SK-N-SH (cell line): ENCODE measurements at regions not wholly inside any gene's neighbourhood (a gene's known extent, or its start where the extent isn't known, plus 50 kb on each side); places are given as distances from the start of the nearest gene placed in this dataset.

Experiments used
- CTCF ChIA-PET: fragments of 300-600, 350-600 bp; formaldehyde crosslinking; extraction: SDS; loops from one replicate; lab custom pipeline; 2021; lab: Yijun Ruan, JAX
- POLR2A ChIA-PET: fragments of 350-600 bp; sonication (Branson Sonifier 250); formaldehyde crosslinking; extraction: SDS; loops from one replicate; lab custom pipeline; 2020; ENCODE audit warnings: antibody characterized with exemption, inconsistent platforms; lab: Yijun Ruan, JAX
- DNase-seq: peaks from one replicate; pipeline ENCODE4 v3.0.0; 2012
- H2AFZ ChIP-seq: fragments of 200-600 bp; sonication (generic); 2 replicates; pipeline ENCODE4 v1.8.1; 2016; ENCODE audit warnings: antibody characterized with exemption, mild to moderate bottlenecking, low read depth
- H3F3A ChIP-seq: fragments of 200-600 bp; sonication (generic); replicated peaks from 2 replicates; pipeline ENCODE3; 2016; ENCODE audit warnings: antibody characterized with exemption, mild to moderate bottlenecking; ENCODE audit not compliant: insufficient read depth
- H3K27ac ChIP-seq, 2 experiments: fragments of 200-500 bp in 1 of 2; fragments of 200-600 bp in 1 of 2; sonication (Bioruptor generic) in 1 of 2; sonication (generic), shearing (Covaris generic) in 1 of 2; 2 replicates each; pipeline versions ENCODE4 v1.5.1 to v1.6.1; 2014 to 2016; ENCODE audit warnings: low read depth in 2 of 2, inconsistent platforms in 1 of 2, low read length in 1 of 2, mild to moderate bottlenecking in 1 of 2, mixed read lengths in 1 of 2
- H3K27me3 ChIP-seq: fragments of 200-600 bp; sonication (generic), shearing (Covaris generic); 2 replicates; pipeline ENCODE4 v1.6.1; 2016; ENCODE audit warnings: mixed run types; ENCODE audit not compliant: insufficient read depth
- H3K36me3 ChIP-seq, 2 experiments: fragments of 200-500 bp in 1 of 2; fragments of 200-600 bp in 1 of 2; sonication (Bioruptor generic) in 1 of 2; sonication (generic) in 1 of 2; replicated peaks in 1 of 2; 2 replicates each; pipeline versions ENCODE3 to v1.5.1; 2014 to 2016; ENCODE audit warnings: low read length in 1 of 2, mild to moderate bottlenecking in 1 of 2; ENCODE audit not compliant: insufficient read depth in 2 of 2, control insufficient read depth in 1 of 2
- H3K4me1 ChIP-seq, 2 experiments: fragments of 200-500 bp in 1 of 2; fragments of 200-600 bp in 1 of 2; sonication (Bioruptor generic) in 1 of 2; sonication (generic), shearing (Covaris generic) in 1 of 2; 2 replicates each; pipeline versions ENCODE4 v1.5.1 to v1.6.1; 2014 to 2016; ENCODE audit warnings: low read depth in 1 of 2, low read length in 1 of 2, mixed run types in 1 of 2; ENCODE audit not compliant: insufficient read depth in 2 of 2, control insufficient read depth in 1 of 2
- H3K4me2 ChIP-seq: fragments of 200-600 bp; sonication (generic), shearing (Covaris generic); 2 replicates; pipeline ENCODE4 v1.6.1; 2017; ENCODE audit warnings: mixed run types
- H3K4me3 ChIP-seq, 2 experiments: fragments of 200-500 bp in 1 of 2; fragments of 200-600 bp in 1 of 2; sonication (Bioruptor generic) in 1 of 2; sonication (generic), shearing (Covaris generic) in 1 of 2; 2 replicates each; pipeline versions ENCODE4 v1.5.1 to v1.8.1; 2014 to 2016; ENCODE audit warnings: low read depth in 2 of 2, inconsistent platforms in 1 of 2, low read length in 1 of 2, mild to moderate bottlenecking in 1 of 2, mixed read lengths in 1 of 2, moderate library complexity in 1 of 2
- H3K79me2 ChIP-seq: fragments of 200-600 bp; sonication (generic); 2 replicates; pipeline ENCODE4 v1.8.1; 2017; ENCODE audit warnings: mild to moderate bottlenecking; ENCODE audit not compliant: insufficient read depth
- H3K9ac ChIP-seq: fragments of 200-600 bp; sonication (generic); 2 replicates; pipeline ENCODE4 v1.6.1; 2017; ENCODE audit warnings: mixed run types
- H3K9me2 ChIP-seq: fragments of 200-600 bp; sonication (generic); 2 replicates; pipeline ENCODE4 v1.6.1; 2017; ENCODE audit warnings: mixed run types
- H3K9me3 ChIP-seq: fragments of 200-600 bp; sonication (generic); 2 replicates; pipeline ENCODE4 v1.6.1; 2017; ENCODE audit warnings: mixed run types, mild to moderate bottlenecking, moderate library complexity
- H4K20me1 ChIP-seq: fragments of 200-600 bp; sonication (generic); 2 replicates; pipeline ENCODE4 v1.6.1; 2017; ENCODE audit warnings: mild to moderate bottlenecking, mixed run types; ENCODE audit not compliant: insufficient read depth
- CHD2 ChIP-seq: fragments of 150-350 bp; IDR thresholded peaks from 2 replicates; pipeline ENCODE4 v1.6.1; 2018; ENCODE audit warnings: low read length; ENCODE audit not compliant: partially characterized antibody
- EP300 ChIP-seq, 2 experiments: IDR thresholded peaks; 2 replicates each; pipeline versions ENCODE4 v1.4.0 to v1.6.1; 2012; ENCODE audit warnings: borderline replicate concordance in 1 of 2, low read depth in 1 of 2, low read length in 1 of 2
- EZH2phosphoT487 ChIP-seq: fragments of 200-600 bp; sonication (generic); IDR thresholded peaks from 2 replicates; pipeline ENCODE4 v1.6.1; 2017; ENCODE audit warnings: low read depth, mixed run types, mild to moderate bottlenecking, antibody characterized with exemption, moderate library complexity, borderline replicate concordance
- FOSL2 ChIP-seq: IDR thresholded peaks from 2 replicates; pipeline ENCODE4 v1.4.0; 2012; ENCODE audit warnings: low read depth, mild to moderate bottlenecking, moderate library complexity, borderline replicate concordance
- FOXJ3 ChIP-seq: sonication (generic); formaldehyde crosslinking; IDR thresholded peaks from 2 replicates; pipeline ENCODE4 v1.5.1; 2020; ENCODE audit warnings: mild to moderate bottlenecking, missing genetic modification reagents
- FOXM1 ChIP-seq: IDR thresholded peaks from 2 replicates; pipeline ENCODE4 v1.4.0; 2012; ENCODE audit warnings: low read depth, mild to moderate bottlenecking
- JUND ChIP-seq: IDR thresholded peaks from 2 replicates; pipeline ENCODE4 v1.4.0; 2012
- MXI1 ChIP-seq: IDR thresholded peaks from 2 replicates; pipeline ENCODE4 v1.6.1; 2012; ENCODE audit warnings: mild to moderate bottlenecking, low read depth, low read length, improper control_type of control experiment
- RXRA ChIP-seq: IDR thresholded peaks from 2 replicates; pipeline ENCODE4 v1.4.0; 2012; ENCODE audit warnings: low read depth, mild to moderate bottlenecking, borderline replicate concordance
- SIN3A ChIP-seq: IDR thresholded peaks from 2 replicates; pipeline ENCODE4 v1.6.1; 2012; ENCODE audit warnings: low read depth, mild to moderate bottlenecking, low read length, moderate library complexity, borderline replicate concordance
- SMC3 ChIP-seq: IDR thresholded peaks from 2 replicates; pipeline ENCODE4 v1.6.1; 2012; ENCODE audit warnings: low read depth, low read length, improper control_type of control experiment
- TAF1 ChIP-seq: IDR thresholded peaks from 2 replicates; pipeline ENCODE4 v1.6.1; 2012; ENCODE audit warnings: low read depth, mild to moderate bottlenecking, low read length, moderate library complexity, borderline replicate concordance
- TCF12 ChIP-seq: IDR thresholded peaks from 2 replicates; pipeline ENCODE4 v1.4.0; 2012
- TEAD4 ChIP-seq: IDR thresholded peaks from 2 replicates; pipeline ENCODE4 v1.4.0; 2012; ENCODE audit warnings: mild to moderate bottlenecking, borderline replicate concordance; ENCODE audit not compliant: insufficient read depth
- WGBS: methylation state at CpG from one replicate; pipeline ENCODE4 v1.1.6; 2017; ENCODE audit warnings: low lambda C conversion rate; 5-methylcytosine and 5-hydroxymethylcytosine counted together
- TF ChIP-seq, protein P1 (sequence below): fragments of 150-350 bp; IDR thresholded peaks from 2 replicates; pipeline ENCODE4 v1.6.1; 2017; ENCODE audit warnings: antibody characterized with exemption, low read length, low read depth, borderline replicate concordance
- TF ChIP-seq, protein P2 (sequence below): IDR thresholded peaks from 2 replicates; pipeline ENCODE4 v1.4.0; 2012; ENCODE audit warnings: low read depth, borderline replicate concordance
- TF ChIP-seq, protein P3 (sequence below): IDR thresholded peaks from 2 replicates; pipeline ENCODE4 v1.4.0; 2012; ENCODE audit warnings: low read depth, borderline replicate concordance

DNA sequence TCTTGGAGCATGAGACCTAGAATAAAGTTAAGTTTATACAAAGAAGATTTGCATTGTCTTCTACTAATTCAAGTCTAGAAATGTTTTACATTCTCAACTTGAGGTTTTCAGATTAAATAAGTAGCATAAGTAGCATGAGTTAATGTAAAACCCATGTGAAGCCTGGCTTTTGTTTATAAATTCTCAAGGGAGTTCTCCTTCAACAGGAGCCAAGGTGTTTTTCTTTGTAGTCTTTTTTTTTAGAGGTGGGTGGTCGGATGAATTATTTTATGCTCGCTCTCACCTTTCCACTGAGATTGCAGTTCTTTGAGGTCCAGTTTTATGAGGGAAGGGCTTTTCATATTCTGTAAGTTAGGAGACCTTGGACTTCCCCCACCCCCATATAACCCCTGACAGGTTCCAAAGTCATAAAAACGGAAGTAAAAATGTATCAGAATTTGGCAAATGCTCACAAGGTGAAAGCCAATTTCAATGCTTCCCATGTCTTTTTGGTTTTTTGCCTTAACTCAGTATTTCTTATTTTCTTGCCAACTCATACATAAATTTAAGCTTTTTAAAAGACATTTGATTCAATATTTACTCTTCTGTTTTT lies 244.3 kb upstream of the ASCC3 start:
- DNase-seq = no peak
- H3K36me3 ChIP-seq = no peaks in the 10 kb centered on the region
- CTCF ChIA-PET = no interaction called here
- TF ChIP-seq EP300 (IDR thresholded peaks at IDR 0.05; ENCODE audit: borderline replicate concordance in 1 of 2, low read depth in 1 of 2, low read length in 1 of 2) (no peak), CHD2 (no peak)
- TF ChIP-seq, protein P1, sequence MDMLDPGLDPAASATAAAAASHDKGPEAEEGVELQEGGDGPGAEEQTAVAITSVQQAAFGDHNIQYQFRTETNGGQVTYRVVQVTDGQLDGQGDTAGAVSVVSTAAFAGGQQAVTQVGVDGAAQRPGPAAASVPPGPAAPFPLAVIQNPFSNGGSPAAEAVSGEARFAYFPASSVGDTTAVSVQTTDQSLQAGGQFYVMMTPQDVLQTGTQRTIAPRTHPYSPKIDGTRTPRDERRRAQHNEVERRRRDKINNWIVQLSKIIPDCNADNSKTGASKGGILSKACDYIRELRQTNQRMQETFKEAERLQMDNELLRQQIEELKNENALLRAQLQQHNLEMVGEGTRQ = no peak
- TF ChIP-seq, all 33 proteins: peak for 0
- Histone ChIP-seq H3K79me2 (no peaks in the 10 kb centered on the region), H3K4me2 (no peak overlapping the region), H2AFZ (no peak overlapping the region), H4K20me1 (no peaks in the 10 kb centered on the region), H3K9ac (no peak overlapping the region), H3K27ac (no peak overlapping the region), H3K4me3 (no peak overlapping the region), H3K9me3 (no peaks in the 10 kb centered on the region), H3K27me3 (no peaks in the 10 kb centered on the region), H3K4me1 (no peaks in the 10 kb centered on the region), H3K9me2 (no peaks in the 10 kb centered on the region), H3F3A (no peaks in the 10 kb centered on the region)
- WGBS = 38% methylated on average over 3 of the region's 3 CpGs
- POLR2A ChIA-PET = no interaction called here

DNA sequence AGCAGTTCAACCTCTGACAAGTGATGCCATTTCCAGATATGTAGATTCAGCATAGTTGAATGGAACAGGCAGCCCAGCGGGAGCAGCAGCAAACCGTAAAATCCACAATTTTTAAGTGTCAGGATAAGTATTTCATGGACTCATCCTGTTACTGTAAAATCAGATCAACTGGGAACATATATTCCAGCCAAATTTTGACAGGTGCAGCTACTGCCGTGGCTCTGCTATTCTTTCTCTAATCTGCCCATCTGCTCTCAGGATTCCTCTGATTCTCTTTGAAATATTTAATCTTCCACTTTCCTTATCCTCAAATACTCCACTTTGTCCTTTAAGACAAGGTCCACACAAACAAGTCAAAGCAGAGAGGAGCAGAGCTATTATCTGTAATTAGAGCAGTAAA lies 245.4 kb upstream of the ASCC3 start:
- Histone ChIP-seq H3K4me2 (no peak overlapping the region), H3K4me3 (no peak overlapping the region), H3K9ac (no peak overlapping the region), H3K27ac (no peak overlapping the region), H2AFZ (no peak overlapping the region), H4K20me1 (no peaks in the 10 kb centered on the region), H3K36me3 (no peaks in the 10 kb centered on the region), H3K4me1 (no peaks in the 10 kb centered on the region), H3K9me2 (no peaks in the 10 kb centered on the region), H3K27me3 (no peaks in the 10 kb centered on the region), H3K9me3 (no peaks in the 10 kb centered on the region)
- ChIA-PET POLR2A (no interaction called here), CTCF (interaction anchor here (1.4 kb wide), 1 partner anchor 10 kb away, joined by 3 read pairs; no protein-coding TSS in a partner anchor)
- 51% methylated on average over 3 of the region's 3 CpGs for WGBS
- DNase-seq = no peak
- TF ChIP-seq EZH2phosphoT487 = no peak
- no peak for TF ChIP-seq FOXJ3 (CRISPR knock-in tag)
- no peak for TF ChIP-seq MXI1
- TF ChIP-seq JUND = no peak
- no peak for TF ChIP-seq TAF1
- TF ChIP-seq RXRA = no peak
- TF ChIP-seq SIN3A = no peak
- TF ChIP-seq, protein P1 = no peak
- TF ChIP-seq TCF12 = no peak
- no peak for TF ChIP-seq EP300 (IDR thresholded peaks at IDR 0.05; ENCODE audit: borderline replicate concordance in 1 of 2, low read depth in 1 of 2, low read length in 1 of 2)
- TF ChIP-seq SMC3 = no peak
- TF ChIP-seq, protein P2, sequence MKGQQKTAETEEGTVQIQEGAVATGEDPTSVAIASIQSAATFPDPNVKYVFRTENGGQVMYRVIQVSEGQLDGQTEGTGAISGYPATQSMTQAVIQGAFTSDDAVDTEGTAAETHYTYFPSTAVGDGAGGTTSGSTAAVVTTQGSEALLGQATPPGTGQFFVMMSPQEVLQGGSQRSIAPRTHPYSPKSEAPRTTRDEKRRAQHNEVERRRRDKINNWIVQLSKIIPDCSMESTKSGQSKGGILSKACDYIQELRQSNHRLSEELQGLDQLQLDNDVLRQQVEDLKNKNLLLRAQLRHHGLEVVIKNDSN = no peak
- TF ChIP-seq TEAD4 = no peak
- TF ChIP-seq FOSL2 = no peak
- TF ChIP-seq, protein P3, sequence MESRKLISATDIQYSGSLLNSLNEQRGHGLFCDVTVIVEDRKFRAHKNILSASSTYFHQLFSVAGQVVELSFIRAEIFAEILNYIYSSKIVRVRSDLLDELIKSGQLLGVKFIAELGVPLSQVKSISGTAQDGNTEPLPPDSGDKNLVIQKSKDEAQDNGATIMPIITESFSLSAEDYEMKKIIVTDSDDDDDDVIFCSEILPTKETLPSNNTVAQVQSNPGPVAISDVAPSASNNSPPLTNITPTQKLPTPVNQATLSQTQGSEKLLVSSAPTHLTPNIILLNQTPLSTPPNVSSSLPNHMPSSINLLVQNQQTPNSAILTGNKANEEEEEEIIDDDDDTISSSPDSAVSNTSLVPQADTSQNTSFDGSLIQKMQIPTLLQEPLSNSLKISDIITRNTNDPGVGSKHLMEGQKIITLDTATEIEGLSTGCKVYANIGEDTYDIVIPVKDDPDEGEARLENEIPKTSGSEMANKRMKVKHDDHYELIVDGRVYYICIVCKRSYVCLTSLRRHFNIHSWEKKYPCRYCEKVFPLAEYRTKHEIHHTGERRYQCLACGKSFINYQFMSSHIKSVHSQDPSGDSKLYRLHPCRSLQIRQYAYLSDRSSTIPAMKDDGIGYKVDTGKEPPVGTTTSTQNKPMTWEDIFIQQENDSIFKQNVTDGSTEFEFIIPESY = no peak
- no peak for TF ChIP-seq FOXM1
- TF ChIP-seq, all 33 proteins: peak for 0
- H3F3A ChIP-seq = no peaks in the 10 kb centered on the region
- no peaks in the 10 kb centered on the region for H3K79me2 ChIP-seq
